HG03439 (cell line): ENCODE measurements at regions not wholly inside any gene's neighbourhood (a gene's known extent, or its start where the extent isn't known, plus 50 kb on each side); places are given as distances from the start of the nearest gene placed in this dataset.
"Not testable (repeated sequence)": the region's sequence is repeated elsewhere in the genome, so short reads cannot be mapped to it uniquely, and the experiment has no call there.

Experiments used
- ATAC-seq: cut with Tn5 transposase; IDR thresholded peaks from one replicate; pipeline ENCODE4 v1.9.1; 2021; ENCODE audit warnings: mild to moderate bottlenecking, moderate library complexity; ENCODE audit not compliant: unreplicated experiment

GRCh38 chr9:113664181-113664875 is 200.8 kb downstream of the RGS3 start:
- no peak for ATAC-seq

GRCh38 chr9:113665064-113665463 is 201.5 kb downstream of the RGS3 start:
- ATAC-seq = no peak

GRCh38 chr9:113665756-113666155 is 202.2 kb downstream of the RGS3 start:
- no peak for ATAC-seq

- ATAC-seq = no peak
These were observed 204.5 kb downstream of the RGS3 start for GRCh38 chr9:113668061-113668460.

GRCh38 chr9:113669522-113670115 is 206.1 kb downstream of the RGS3 start:
- no peak for ATAC-seq

- ATAC-seq = no peak
These were observed 202.4 kb upstream of the ZNF618 start for GRCh38 chr9:113673726-113674125.

GRCh38 chr9:113674436-113674835 is 201.7 kb upstream of the ZNF618 start:
- ATAC-seq = no peak

GRCh38 chr9:113675475-113675941 is 200.6 kb upstream of the ZNF618 start:
- no peak for ATAC-seq

GRCh38 chr9:113677057-113677456 is 199.1 kb upstream of the ZNF618 start:
- ATAC-seq = no peak

GRCh38 chr9:113677569-113677968 is 198.5 kb upstream of the ZNF618 start:
- ATAC-seq = no peak

- no peak for ATAC-seq
These were observed 197.8 kb upstream of the ZNF618 start for GRCh38 chr9:113678119-113678858.

GRCh38 chr9:113678859-113679256 is 197.3 kb upstream of the ZNF618 start:
- ATAC-seq = no peak

GRCh38 chr9:113682297-113682771 is 193.8 kb upstream of the ZNF618 start:
- no peak for ATAC-seq

- ATAC-seq = not testable (repeated sequence)
These were observed 190.5 kb upstream of the ZNF618 start for GRCh38 chr9:113685636-113686035.

- ATAC-seq = no peak
These were observed 188.9 kb upstream of the ZNF618 start for GRCh38 chr9:113687107-113687679.

GRCh38 chr9:113687680-113688371 is 188.3 kb upstream of the ZNF618 start:
- no peak for ATAC-seq

- no peak for ATAC-seq
These were observed 185.9 kb upstream of the ZNF618 start for GRCh38 chr9:113690055-113690740.

GRCh38 chr9:113692256-113692655 is 183.9 kb upstream of the ZNF618 start:
- ATAC-seq = no peak

GRCh38 chr9:113694912-113695311 is 181.2 kb upstream of the ZNF618 start:
- no peak for ATAC-seq

- no peak for ATAC-seq
These were observed 180.7 kb upstream of the ZNF618 start for GRCh38 chr9:113695440-113695851.
